ENCODE measurements at regions not wholly inside any gene's neighbourhood (a gene's known extent, or its start where the extent isn't known, plus 50 kb on each side); places are given as distances from the start of the nearest gene placed in this dataset.

DNA sequence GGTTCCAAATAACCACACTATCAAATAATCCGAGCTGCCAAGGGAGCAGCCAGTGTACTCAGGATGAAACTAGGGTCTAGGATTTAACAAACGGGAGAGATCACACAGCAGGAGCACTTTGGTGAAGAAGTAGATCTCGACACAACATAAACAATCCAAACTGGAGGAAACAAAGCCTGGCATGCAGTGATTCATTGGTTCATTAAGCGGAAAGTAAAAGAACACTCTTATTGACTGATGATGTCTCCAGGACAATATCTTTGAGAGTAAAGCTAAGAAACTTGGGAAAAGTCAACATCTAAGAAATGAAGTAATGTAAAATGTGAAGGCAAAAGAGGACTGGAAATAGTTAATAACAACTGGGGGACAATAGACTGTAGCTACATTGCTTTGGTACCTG lies 1478.3 kb upstream of the CDH9 start:
- TF ChIP-seq NRF1 (IDR thresholded peaks at IDR 0.05; ENCODE audit: low read depth, low read length) (no peak), RFX5 (IDR thresholded peaks at IDR 0.05; ENCODE audit: borderline replicate concordance, low read depth, low read length) (no peak), YY1 (IDR thresholded peaks at IDR 0.05; ENCODE audit: low read depth, low read length) (no peak), POLR2A (IDR thresholded peaks at IDR 0.05; ENCODE audit: control extremely low read depth in 1 of 2, low read depth in 2 of 2, low read length in 2 of 2) (no peak), JUN (IDR thresholded peaks at IDR 0.05; ENCODE audit: low read depth, low read length) (no peak), SUZ12 (IDR thresholded peaks at IDR 0.05; ENCODE audit: low read length) (no peak), CHD1 (IDR thresholded peaks at IDR 0.05; ENCODE audit: low read depth, low read length) (no peak), HDAC2 (IDR thresholded peaks at IDR 0.05; ENCODE audit: borderline replicate concordance in 1 of 2, low read depth in 2 of 2, low read length in 2 of 2) (no peak)
- TF ChIP-seq, protein P1, sequence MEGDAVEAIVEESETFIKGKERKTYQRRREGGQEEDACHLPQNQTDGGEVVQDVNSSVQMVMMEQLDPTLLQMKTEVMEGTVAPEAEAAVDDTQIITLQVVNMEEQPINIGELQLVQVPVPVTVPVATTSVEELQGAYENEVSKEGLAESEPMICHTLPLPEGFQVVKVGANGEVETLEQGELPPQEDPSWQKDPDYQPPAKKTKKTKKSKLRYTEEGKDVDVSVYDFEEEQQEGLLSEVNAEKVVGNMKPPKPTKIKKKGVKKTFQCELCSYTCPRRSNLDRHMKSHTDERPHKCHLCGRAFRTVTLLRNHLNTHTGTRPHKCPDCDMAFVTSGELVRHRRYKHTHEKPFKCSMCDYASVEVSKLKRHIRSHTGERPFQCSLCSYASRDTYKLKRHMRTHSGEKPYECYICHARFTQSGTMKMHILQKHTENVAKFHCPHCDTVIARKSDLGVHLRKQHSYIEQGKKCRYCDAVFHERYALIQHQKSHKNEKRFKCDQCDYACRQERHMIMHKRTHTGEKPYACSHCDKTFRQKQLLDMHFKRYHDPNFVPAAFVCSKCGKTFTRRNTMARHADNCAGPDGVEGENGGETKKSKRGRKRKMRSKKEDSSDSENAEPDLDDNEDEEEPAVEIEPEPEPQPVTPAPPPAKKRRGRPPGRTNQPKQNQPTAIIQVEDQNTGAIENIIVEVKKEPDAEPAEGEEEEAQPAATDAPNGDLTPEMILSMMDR (IDR thresholded peaks at IDR 0.05; ENCODE audit: control extremely low read depth in 1 of 3, insufficient read depth in 1 of 3, low read depth in 1 of 3, low read length in 3 of 3): no peak

Data from H1 (cell line).